Spleen (tissue), 11 donors: ENCODE measurements at regions not wholly inside any gene's neighbourhood (a gene's known extent, or its start where the extent isn't known, plus 50 kb on each side); places are given as distances from the start of the nearest gene placed in this dataset.
"Not testable (repeated sequence)": the region's sequence is repeated elsewhere in the genome, so short reads cannot be mapped to it uniquely, and the experiment has no call there.

Experiments used
- DNase-seq: peaks from one replicate; pipeline ENCODE4 v3.0.0-alpha.2; 2020
- H3K27ac ChIP-seq, 8 donors: fragments of 200-600 bp; sonication (generic) in 7 of 8; 1 replicate in 4 of 8; 2 replicates in 4 of 8; pipeline versions ENCODE4 v1.5.0 to v1.8.0; 2016 to 2021; ENCODE audit warnings: inconsistent platforms in 4 of 8, mild to moderate bottlenecking in 4 of 8, moderate library complexity in 1 of 8
- H3K27me3 ChIP-seq, 7 donors: fragments of 200-600 bp; sonication (generic) in 6 of 7; replicated peaks in 1 of 7; 1 replicate in 4 of 7; 2 replicates in 3 of 7; pipeline versions ENCODE4 v1.5.0 to v1.8.0; 2016 to 2021; ENCODE audit warnings: inconsistent platforms in 3 of 7, mild to moderate bottlenecking in 1 of 7
- H3K36me3 ChIP-seq, 6 donors: fragments of 200-600 bp; sonication (generic) in 5 of 6; 1 replicate in 4 of 6; 2 replicates in 2 of 6; pipeline versions ENCODE4 v1.5.0 to v1.8.0; 2016 to 2021; ENCODE audit warnings: inconsistent platforms in 2 of 6
- H3K4me1 ChIP-seq, 6 donors: fragments of 200-600 bp; sonication (generic) in 5 of 6; 1 replicate in 3 of 6; 2 replicates in 3 of 6; pipeline versions ENCODE4 v1.5.0 to v1.8.0; 2016 to 2021; ENCODE audit warnings: inconsistent platforms in 3 of 6
- H3K4me3 ChIP-seq, 8 donors: fragments of 200-600 bp; sonication (generic) in 7 of 8; 1 replicate in 4 of 8; 2 replicates in 4 of 8; pipeline versions ENCODE4 v1.5.0 to v1.8.0; 2016 to 2021; ENCODE audit warnings: inconsistent platforms in 4 of 8, mild to moderate bottlenecking in 4 of 8, moderate library complexity in 2 of 8
- H3K9me3 ChIP-seq, 8 donors: fragments of 200-600 bp; sonication (generic) in 7 of 8; 1 replicate in 4 of 8; 2 replicates in 4 of 8; pipeline versions ENCODE4 v1.5.0 to v1.8.0; 2016 to 2021; ENCODE audit warnings: inconsistent platforms in 4 of 8
- CTCF ChIP-seq, 11 experiments: fragments of 200-600 bp in 7 of 11; fragments of 450-650 bp in 4 of 11; sonication (generic) in 4 of 11; IDR thresholded peaks in 8 of 11; conservative IDR thresholded peaks in 3 of 11; 1 replicate in 7 of 11; 2 replicates in 4 of 11; pipeline versions ENCODE4 v1.4.0 to v1.8.0; 2016 to 2021; ENCODE audit warnings: antibody characterized with exemption in 11 of 11, inconsistent platforms in 4 of 11, mild to moderate bottlenecking in 1 of 11
- POLR2A ChIP-seq, 3 donors: fragments of 450-650 bp; IDR thresholded peaks; one replicate each; pipeline ENCODE4 v1.5.1; 2017; ENCODE audit warnings: antibody characterized with exemption in 3 of 3, mild to moderate bottlenecking in 1 of 3
- POLR2AphosphoS5 ChIP-seq, 3 donors: sonication (generic); formaldehyde crosslinking; IDR thresholded peaks; one replicate each; pipeline ENCODE4 v1.5.1; 2017; ENCODE audit warnings: antibody characterized with exemption in 3 of 3
- WGBS, 5 donors: extraction: QIAGEN DNeasy Blood & Tissue Kit in 3 of 5; methylation state at CpG; one replicate each; pipeline versions ENCODE4 v1.1.5 to v1.1.7; 2013 to 2018; 5-methylcytosine and 5-hydroxymethylcytosine counted together
- intact Hi-C: fragments of 100-400 bp; cut with DNase I; formaldehyde crosslinking; loops from one replicate; pipeline ENCODE4 v1.15.0; 2023; ENCODE audit warnings: low total_unique reads
- donor health status: healthy with polysubstance abuse.
- donor health status: DM: no; HTN: no; CAD: no; lungs with moderate emphysema.
- donor health status: DM: no; HTN: no; CAD: no.
- donor health status: Bipolar disorder and iron deficiency.
- donor health status: healthy.
- donor health status: DM: no; HTN: no; CAD: no.
- donor health status: DM: yes; HTN: yes; CAD: no.

GRCh38 chr9:90521811-90522570 is 120.6 kb downstream of the DIRAS2 start:
- no peaks in the 10 kb centered on the region for H3K4me1 ChIP-seq
- H3K4me3 ChIP-seq, result no peak overlapping the region
- intact Hi-C loops, result no loop called here
- no peak for DNase-seq
- 68 to 80% (median 79%) methylated on average over 7 of the region's 7 CpGs for WGBS, 5 donors
- H3K36me3 ChIP-seq, result no peaks in the 10 kb centered on the region
- H3K9me3 ChIP-seq, result no peaks in the 10 kb centered on the region
- TF ChIP-seq POLR2A (IDR thresholded peaks at IDR 0.05) (no peak), CTCF (IDR thresholded peaks at IDR 0.05 in 8 of 11, conservative IDR thresholded peaks at IDR 0.05 in 3 of 11) (no peak), POLR2AphosphoS5 (IDR thresholded peaks at IDR 0.05) (no peak)
- no peak overlapping the region for H3K27ac ChIP-seq
- peaks cover 0 to 7% (median 0%) of the 10 kb centered on the region in 7 donors for H3K27me3 ChIP-seq

GRCh38 chr9:90523958-90524357 is 118.7 kb downstream of the DIRAS2 start:
- peaks cover 0 to 7% (median 0%) of the 10 kb centered on the region in 7 donors for H3K27me3 ChIP-seq
- no peaks in the 10 kb centered on the region for H3K36me3 ChIP-seq
- H3K4me1 ChIP-seq, result no peaks in the 10 kb centered on the region
- peaks cover 0 to 3% (median 0%) of the 10 kb centered on the region in 8 donors for H3K9me3 ChIP-seq
- intact Hi-C loops, result no loop called here
- no peak for DNase-seq
- H3K27ac ChIP-seq, result no peak overlapping the region
- no peak overlapping the region for H3K4me3 ChIP-seq
- TF ChIP-seq POLR2A (IDR thresholded peaks at IDR 0.05) (no peak), POLR2AphosphoS5 (IDR thresholded peaks at IDR 0.05) (no peak), CTCF (IDR thresholded peaks at IDR 0.05 in 8 of 11, conservative IDR thresholded peaks at IDR 0.05 in 3 of 11) (no peak)
- WGBS, 5 donors, result 21 to 58% (median 29%) methylated on average over 1 of the region's 1 CpG

- Histone ChIP-seq H3K9me3 (peaks cover 0 to 3% (median 0%) of the 10 kb centered on the region in 8 donors), H3K27me3 (peaks cover 0 to 12% (median 0%) of the 10 kb centered on the region in 7 donors), H3K27ac (no peak overlapping the region), H3K4me1 (no peaks in the 10 kb centered on the region), H3K4me3 (no peak overlapping the region), H3K36me3 (no peaks in the 10 kb centered on the region)
- DNase-seq, result no peak
- TF ChIP-seq POLR2AphosphoS5 (IDR thresholded peaks at IDR 0.05), result no peak
- TF ChIP-seq CTCF (IDR thresholded peaks at IDR 0.05 in 8 of 11, conservative IDR thresholded peaks at IDR 0.05 in 3 of 11), result no peak
- TF ChIP-seq POLR2A (IDR thresholded peaks at IDR 0.05), result no peak
- intact Hi-C loops, result no loop called here
Observed at GRCh38 chr9:90526386-90526785, 116.2 kb downstream of the DIRAS2 start.

GRCh38 chr9:90536094-90536493 is 106.5 kb downstream of the DIRAS2 start:
- H3K36me3 ChIP-seq, H3K4me1 ChIP-seq, DNase-seq, H3K9me3 ChIP-seq, intact Hi-C loops, H3K4me3 ChIP-seq, H3K27ac ChIP-seq: not testable (repeated sequence)
- 76 to 79% (median 77%) methylated on average over 4 of the region's 4 CpGs for WGBS, 5 donors
- H3K27me3 ChIP-seq, result peaks cover 0 to 11% (median 2%) of the 10 kb centered on the region in 7 donors
